Esophagus muscularis mucosa (tissue), 4 donors: ENCODE measurements at regions not wholly inside any gene's neighbourhood (a gene's known extent, or its start where the extent isn't known, plus 50 kb on each side); places are given as distances from the start of the nearest gene placed in this dataset.

ENCODE experiments used
- CTCF ChIP-seq, 3 experiments: fragments of 200-600 bp in 2 of 3; fragments of 450-650 bp in 1 of 3; sonication (generic) in 2 of 3; IDR thresholded peaks; one replicate each; pipeline ENCODE4 v1.5.1; 2017 to 2019; ENCODE audit warnings: antibody characterized with exemption in 3 of 3, mild to moderate bottlenecking in 2 of 3, moderate library complexity in 1 of 3
- EP300 ChIP-seq: sonication (generic); formaldehyde crosslinking; IDR thresholded peaks from one replicate; pipeline ENCODE4 v1.6.1; 2017; ENCODE audit warnings: antibody characterized with exemption
- POLR2A ChIP-seq: fragments of 450-650 bp; IDR thresholded peaks from one replicate; pipeline ENCODE4 v1.6.1; 2017; ENCODE audit warnings: antibody characterized with exemption, moderate library complexity, mild to moderate bottlenecking, low read depth
- POLR2AphosphoS5 ChIP-seq, 2 donors: sonication (generic); formaldehyde crosslinking; IDR thresholded peaks; one replicate each; pipeline ENCODE4 v1.6.1; 2017; ENCODE audit warnings: antibody characterized with exemption in 2 of 2

- TF ChIP-seq CTCF (IDR thresholded peaks at IDR 0.05) (no peak), POLR2A (no peak), POLR2AphosphoS5 (IDR thresholded peaks at IDR 0.05) (no peak), EP300 (no peak)
Observed at GRCh38 chr12:78293059-78293686, 462.5 kb downstream of the NAV3 start.
